Panc1 (cell line): ENCODE measurements at regions not wholly inside any gene's neighbourhood (a gene's known extent, or its start where the extent isn't known, plus 50 kb on each side); places are given as distances from the start of the nearest gene placed in this dataset.

Source experiments
- SIN3A ChIP-seq: IDR thresholded peaks from 2 replicates; pipeline ENCODE4 v1.6.1; 2012; ENCODE audit warnings: low read depth, mild to moderate bottlenecking, low read length, moderate library complexity, borderline replicate concordance; ENCODE audit not compliant: insufficient read depth
- TCF7L2 ChIP-seq: IDR thresholded peaks from 2 replicates; pipeline ENCODE4 v1.6.1; 2011; ENCODE audit warnings: mild to moderate bottlenecking, low read depth, low read length, inconsistent platforms
- TF ChIP-seq, protein P1 (sequence below): fragments of 450-650 bp; IDR thresholded peaks from 2 replicates; pipeline ENCODE4 v1.5.1; 2017; ENCODE audit warnings: mild to moderate bottlenecking

DNA sequence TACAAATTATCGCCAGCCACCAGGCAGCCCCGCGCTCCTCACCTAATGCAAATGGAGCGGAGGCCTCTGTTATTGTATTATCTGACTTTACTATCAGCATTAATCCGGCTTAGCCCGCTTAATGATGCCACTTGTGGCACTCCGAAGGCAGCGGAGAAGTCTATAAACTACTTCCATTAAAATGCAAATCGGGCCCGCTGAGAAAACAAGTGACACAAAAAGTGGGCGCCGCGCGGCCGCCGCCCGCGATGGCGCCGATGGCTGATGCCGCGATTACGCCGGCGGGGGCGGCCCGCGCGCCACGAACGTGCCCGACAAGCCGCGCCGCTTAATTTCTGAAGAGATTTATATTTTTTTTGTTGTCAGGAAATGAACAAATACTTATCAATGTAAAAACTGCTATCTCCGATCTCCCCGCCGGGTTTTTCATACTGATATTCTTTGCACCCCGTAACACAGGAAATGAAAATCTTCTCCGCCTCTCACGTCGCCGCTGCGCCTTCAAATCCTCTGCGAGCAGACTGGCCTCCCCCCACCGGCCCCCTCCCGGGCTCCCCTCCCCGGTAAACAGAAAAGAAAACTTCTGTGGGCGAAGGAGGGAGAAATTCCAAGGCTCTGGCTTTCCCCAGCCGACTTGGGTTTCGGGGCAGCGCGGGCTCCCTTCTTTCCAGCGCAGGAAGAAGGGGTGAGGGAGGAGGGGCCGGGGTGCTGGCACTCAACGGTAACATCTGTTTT lies 221.8 kb downstream of the INSIG2 start:
- TF ChIP-seq SIN3A (no peak), TCF7L2 (no peak)
- TF ChIP-seq, protein P1, sequence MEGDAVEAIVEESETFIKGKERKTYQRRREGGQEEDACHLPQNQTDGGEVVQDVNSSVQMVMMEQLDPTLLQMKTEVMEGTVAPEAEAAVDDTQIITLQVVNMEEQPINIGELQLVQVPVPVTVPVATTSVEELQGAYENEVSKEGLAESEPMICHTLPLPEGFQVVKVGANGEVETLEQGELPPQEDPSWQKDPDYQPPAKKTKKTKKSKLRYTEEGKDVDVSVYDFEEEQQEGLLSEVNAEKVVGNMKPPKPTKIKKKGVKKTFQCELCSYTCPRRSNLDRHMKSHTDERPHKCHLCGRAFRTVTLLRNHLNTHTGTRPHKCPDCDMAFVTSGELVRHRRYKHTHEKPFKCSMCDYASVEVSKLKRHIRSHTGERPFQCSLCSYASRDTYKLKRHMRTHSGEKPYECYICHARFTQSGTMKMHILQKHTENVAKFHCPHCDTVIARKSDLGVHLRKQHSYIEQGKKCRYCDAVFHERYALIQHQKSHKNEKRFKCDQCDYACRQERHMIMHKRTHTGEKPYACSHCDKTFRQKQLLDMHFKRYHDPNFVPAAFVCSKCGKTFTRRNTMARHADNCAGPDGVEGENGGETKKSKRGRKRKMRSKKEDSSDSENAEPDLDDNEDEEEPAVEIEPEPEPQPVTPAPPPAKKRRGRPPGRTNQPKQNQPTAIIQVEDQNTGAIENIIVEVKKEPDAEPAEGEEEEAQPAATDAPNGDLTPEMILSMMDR: no peak
